ENCODE measurements at regions not wholly inside any gene's neighbourhood (a gene's known extent, or its start where the extent isn't known, plus 50 kb on each side); places are given as distances from the start of the nearest gene placed in this dataset.
A peak's percentile ranks its signal among the peaks of the same experiment; 100 is the strongest.
"Not testable (repeated sequence)": the region's sequence is repeated elsewhere in the genome, so short reads cannot be mapped to it uniquely, and the experiment has no call there.

DNA sequence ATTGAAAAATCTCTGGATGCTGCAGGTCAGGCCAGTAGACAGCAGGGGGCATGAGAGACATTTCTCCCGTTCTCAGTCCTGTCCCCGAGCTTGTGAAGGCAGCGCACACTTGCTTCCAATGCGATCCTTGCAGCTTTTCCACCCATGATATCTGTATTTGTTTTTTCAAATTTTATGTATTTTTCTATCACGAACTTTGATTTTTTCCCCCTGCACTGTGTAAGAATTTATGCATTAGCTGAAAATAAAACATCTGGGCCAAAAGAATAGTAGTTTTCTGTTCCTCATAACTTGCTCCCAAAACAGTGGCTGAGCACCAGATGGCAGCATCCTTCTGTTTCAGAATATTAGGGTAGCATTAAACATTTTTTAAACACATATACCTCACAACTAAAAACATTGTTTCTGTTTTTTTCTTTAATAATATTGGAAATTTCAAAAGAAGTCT, 90.9 kb upstream of the PABPC3 start:
- CTCF ChIA-PET: interaction anchor here (0.6 to 2.2 kb wide), 12 partner anchors 9 to 369 kb away, joined by 3 to 12 read pairs (median 4); no protein-coding TSS in a partner anchor
- H3K27ac Mint-ChIP-seq: not testable (repeated sequence)

DNA sequence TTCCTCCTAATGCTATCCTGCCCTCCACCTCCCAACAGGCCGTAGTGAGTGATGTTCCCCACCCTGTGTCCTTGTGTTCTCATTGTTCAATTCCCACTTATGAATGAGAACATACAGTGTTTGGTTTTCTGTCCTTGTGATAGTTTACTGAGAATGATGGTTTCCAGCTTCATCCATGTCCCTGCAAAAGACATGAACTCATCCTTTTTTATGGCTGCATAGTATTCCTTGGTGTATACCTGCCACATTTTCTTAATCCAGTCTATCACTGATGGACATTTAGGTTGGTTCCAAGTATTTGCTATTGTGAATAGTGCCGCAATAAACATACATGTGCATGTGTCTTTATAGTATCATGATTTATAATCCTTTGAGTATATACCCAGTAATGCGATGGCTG, 88.5 kb upstream of the PABPC3 start:
- H3K4me3 Mint-ChIP-seq, H3K36me3 Mint-ChIP-seq, H3K9me3 Mint-ChIP-seq, H3K27ac Mint-ChIP-seq, H3K4me1 Mint-ChIP-seq, DNase-seq, CTCF ChIA-PET: not testable (repeated sequence)
- peaks cover 41% of the 10 kb centered on the region for H3K27me3 Mint-ChIP-seq

More for the DNA sequence above, 90.9 kb upstream of the PABPC3 start:
- H3K4me1 Mint-ChIP-seq, H3K36me3 Mint-ChIP-seq, H3K4me3 Mint-ChIP-seq, H3K9me3 Mint-ChIP-seq: not testable (repeated sequence)
- DNase-seq: peak; percentile 34
- H3K27me3 Mint-ChIP-seq: peaks cover 54% of the 10 kb centered on the region

DNA sequence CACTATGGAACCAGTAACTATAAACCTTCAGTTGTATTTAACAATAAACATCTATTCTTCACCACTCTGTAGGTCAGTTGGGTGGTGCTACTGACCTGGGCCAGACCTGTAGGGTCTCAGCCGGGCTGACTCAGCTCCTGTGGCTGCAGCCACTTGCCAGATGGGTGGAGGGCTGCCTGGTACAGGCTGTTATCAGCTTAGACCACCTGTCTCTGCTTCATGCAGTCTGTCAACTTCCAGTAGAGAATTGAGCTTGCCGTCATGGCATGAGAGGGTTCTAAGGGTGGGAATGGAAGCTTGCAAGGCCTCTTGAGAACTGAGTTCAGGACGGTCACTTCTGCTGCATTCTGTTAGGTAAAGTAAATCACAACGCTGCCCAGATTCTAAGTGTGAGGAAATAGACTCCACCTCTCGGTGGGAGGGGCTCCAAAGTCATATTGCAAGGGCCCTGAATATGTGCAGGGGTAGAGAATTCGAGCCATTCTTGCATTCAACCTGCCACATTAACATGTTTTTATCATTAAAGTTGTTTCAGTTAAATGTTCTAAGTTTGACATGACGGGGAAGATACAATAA, 81.5 kb upstream of the PABPC3 start:
- H3K4me3 Mint-ChIP-seq, DNase-seq, H3K27ac Mint-ChIP-seq, H3K9me3 Mint-ChIP-seq, H3K36me3 Mint-ChIP-seq: not testable (repeated sequence)
- Mint-ChIP-seq H3K4me1 (peaks cover 14% of the 10 kb centered on the region), H3K27me3 (peaks cover 37% of the 10 kb centered on the region)
- CTCF ChIA-PET: interaction anchor here (0.6 to 1.0 kb wide), 2 partner anchors 8 to 308 kb away, joined by 3 read pairs; no protein-coding TSS in a partner anchor

DNA sequence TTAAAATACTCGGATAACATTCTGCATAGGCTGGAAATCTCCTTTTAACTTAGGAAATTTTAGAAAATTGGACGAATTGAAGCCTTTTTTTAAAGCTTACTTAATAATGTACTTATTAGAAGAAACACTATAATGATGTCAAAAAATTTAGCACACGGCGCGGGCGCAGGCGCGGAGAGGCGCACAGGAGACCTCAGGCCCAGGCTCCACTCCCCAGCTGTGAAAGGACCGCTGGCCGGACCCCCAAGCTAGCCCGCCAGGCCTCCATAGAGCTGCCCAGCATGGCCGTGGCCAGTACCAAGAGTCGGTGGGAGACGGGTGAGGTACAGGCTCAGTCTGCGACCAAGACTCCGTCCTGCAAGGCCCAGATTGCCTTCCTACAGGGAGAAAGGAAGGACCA, 78.8 kb upstream of the PABPC3 start:
- H3K27ac Mint-ChIP-seq, DNase-seq, H3K9me3 Mint-ChIP-seq, H3K36me3 Mint-ChIP-seq: not testable (repeated sequence)
- peak overlapping the region; percentile 60 for H3K4me3 Mint-ChIP-seq
- H3K4me1 Mint-ChIP-seq: peaks cover 14% of the 10 kb centered on the region
- CTCF ChIA-PET: interaction anchor here (1.0 to 1.4 kb wide), 4 partner anchors 19 to 88 kb away, joined by 3 to 4 read pairs (median 3); no protein-coding TSS in a partner anchor
- H3K27me3 Mint-ChIP-seq: peaks cover 51% of the 10 kb centered on the region

DNA sequence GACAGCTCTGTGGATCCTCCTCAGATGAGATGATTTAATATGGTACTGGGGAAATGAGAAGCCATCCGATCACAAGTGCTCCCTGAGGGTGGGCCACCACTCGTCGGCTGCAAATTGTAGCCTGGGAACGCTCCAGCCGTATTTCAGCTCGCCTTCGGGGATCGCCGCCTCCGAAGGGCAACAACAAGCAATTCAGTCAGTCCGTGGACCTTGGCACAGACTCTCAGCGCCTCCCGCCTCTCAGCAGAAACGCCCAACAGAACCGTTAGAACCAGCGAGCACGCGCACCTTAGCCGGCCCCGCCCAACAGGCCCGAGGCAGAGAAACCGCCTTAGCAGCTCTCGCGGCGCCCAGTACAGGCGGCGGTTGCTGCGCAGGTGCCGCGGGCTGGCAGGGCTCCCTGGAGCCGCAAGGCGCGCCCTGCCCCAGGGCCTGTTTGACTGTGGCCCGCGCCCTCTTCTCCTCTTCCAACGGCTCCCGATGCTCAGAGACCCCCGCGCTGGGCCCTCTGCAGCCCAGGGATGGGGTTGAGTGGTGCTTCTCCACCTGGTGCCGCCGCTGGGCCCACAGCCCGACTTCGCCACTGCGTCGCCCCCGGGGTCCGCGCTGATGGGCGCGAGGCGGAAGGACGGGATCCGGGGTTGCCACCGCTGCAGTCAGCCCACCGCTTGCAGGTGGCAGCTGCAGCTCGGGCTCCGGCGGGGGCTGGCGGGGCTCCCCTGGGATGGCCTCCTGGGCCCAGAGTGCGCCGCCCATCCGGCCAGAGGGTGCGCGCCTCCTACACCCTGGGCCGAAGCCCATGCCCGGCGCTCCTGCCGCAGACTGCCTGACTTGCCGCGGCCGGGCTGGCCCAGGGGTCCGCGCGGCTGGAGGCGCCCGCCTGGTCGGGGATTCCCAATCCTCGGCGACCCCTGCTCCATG, 77.9 kb upstream of the PABPC3 start:
- Mint-ChIP-seq H3K27me3 (peaks cover 49% of the 10 kb centered on the region), H3K27ac (peak overlapping the region; percentile 70), H3K4me1 (peaks cover 14% of the 10 kb centered on the region), H3K4me3 (peak overlapping the region; percentile 60)
- DNase-seq: peak; percentile 77
- H3K9me3 Mint-ChIP-seq, H3K36me3 Mint-ChIP-seq: not testable (repeated sequence)
- CTCF ChIA-PET: interaction anchor here (1.3 to 1.7 kb wide), 4 partner anchors 12 to 23 kb away, joined by 3 to 4 read pairs (median 4); no protein-coding TSS in a partner anchor

DNA sequence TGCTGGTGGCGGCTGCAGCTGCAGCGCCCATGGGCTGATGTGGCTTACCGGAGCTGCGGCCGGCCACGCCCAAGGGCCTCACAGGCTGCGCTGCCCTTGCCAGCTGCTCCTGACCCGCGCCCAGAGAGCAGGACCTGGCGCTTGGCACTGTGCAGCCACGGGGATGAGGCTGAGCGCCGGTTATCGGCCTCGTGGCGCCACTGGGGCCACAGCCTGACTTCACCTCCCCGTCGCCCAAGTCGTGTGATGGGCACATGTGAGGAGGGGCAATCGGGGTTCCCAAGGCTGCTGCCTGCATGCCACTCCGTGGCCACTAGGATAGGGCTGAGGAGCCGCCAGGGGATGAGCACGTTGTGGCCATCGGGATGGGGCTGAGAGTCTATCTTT, 77.2 kb upstream of the PABPC3 start:
- peaks cover 14% of the 10 kb centered on the region for H3K4me1 Mint-ChIP-seq
- no peak overlapping the region for H3K27ac Mint-ChIP-seq
- peaks cover 50% of the 10 kb centered on the region for H3K27me3 Mint-ChIP-seq
- DNase-seq: no peak
- CTCF ChIA-PET: interaction anchor here (1.7 kb wide), 1 partner anchor 13 kb away, joined by 4 read pairs; no protein-coding TSS in a partner anchor
- H3K36me3 Mint-ChIP-seq: no peaks in the 10 kb centered on the region
- no peaks in the 10 kb centered on the region for H3K9me3 Mint-ChIP-seq
- H3K4me3 Mint-ChIP-seq: peak overlapping the region; percentile 40

DNA sequence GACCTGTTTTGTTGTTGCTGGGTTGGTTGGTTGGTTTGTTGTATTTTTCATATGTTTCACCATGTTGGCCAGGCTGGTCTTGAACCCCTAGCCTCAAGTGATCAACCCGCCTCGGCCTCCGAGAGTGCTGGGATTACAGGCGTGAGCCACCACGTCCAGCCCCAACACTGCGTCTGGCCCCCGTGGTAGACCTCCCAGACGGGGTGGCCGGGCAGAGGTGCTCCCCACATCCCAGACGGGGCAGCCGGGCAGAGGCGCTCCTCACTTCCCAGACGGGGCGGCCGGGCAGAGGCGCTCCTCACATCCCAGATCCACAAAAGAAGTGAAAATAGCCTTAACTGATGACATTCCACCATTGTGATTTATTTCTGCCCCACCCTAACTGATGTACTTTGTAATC, 76.2 kb upstream of the PABPC3 start:
- H3K36me3 Mint-ChIP-seq, CTCF ChIA-PET, H3K9me3 Mint-ChIP-seq, H3K27ac Mint-ChIP-seq, DNase-seq, H3K4me3 Mint-ChIP-seq: not testable (repeated sequence)
- Mint-ChIP-seq H3K4me1 (peaks cover 14% of the 10 kb centered on the region), H3K27me3 (peaks cover 59% of the 10 kb centered on the region)

DNA sequence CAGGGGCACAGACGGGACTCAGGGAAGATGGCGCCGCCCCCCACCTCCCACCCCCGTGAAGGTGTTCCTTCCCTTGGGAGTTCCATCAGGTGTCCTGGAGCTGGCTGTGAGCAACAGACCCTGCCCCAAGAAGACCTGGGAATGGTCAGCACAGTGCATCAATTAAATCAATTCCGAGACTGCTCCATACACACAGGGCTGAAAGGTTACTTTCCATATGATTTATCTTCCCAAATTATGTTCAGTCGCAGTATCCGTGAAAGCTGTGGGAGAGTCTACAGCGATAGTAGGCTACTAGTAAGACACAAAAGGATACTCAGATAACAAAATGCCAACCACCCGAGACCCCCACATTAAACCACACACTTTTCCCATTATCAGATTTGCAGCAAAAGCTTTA, 71.8 kb upstream of the PABPC3 start:
- H3K36me3 Mint-ChIP-seq: no peaks in the 10 kb centered on the region
- CTCF ChIA-PET: no interaction called here
- peaks cover 53% of the 10 kb centered on the region for H3K27me3 Mint-ChIP-seq
- DNase-seq: no peak
- H3K27ac Mint-ChIP-seq: no peak overlapping the region
- H3K9me3 Mint-ChIP-seq: no peaks in the 10 kb centered on the region
- H3K4me3 Mint-ChIP-seq: no peak overlapping the region
- no peaks in the 10 kb centered on the region for H3K4me1 Mint-ChIP-seq

DNA sequence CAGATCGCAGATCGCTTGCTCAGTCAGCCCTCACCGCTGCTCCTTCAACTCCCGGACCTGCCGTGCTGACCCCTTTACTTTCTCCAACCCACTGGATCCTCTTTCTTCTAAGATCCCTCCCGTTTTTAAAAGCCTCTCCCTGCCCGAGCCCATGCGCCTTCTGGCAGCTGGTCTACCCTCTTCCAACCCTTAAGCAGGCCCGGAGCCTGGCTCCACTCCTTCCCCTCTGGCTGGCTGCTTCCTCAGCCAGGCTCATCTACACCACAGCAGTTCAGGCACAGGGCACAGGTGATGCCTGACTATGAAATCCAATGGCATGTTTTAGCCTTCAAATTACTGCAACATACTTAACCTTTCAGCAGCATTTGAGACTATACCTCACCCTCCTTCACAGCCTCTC, 63.8 kb upstream of the PABPC3 start:
- CTCF ChIA-PET: no interaction called here
- H3K27ac Mint-ChIP-seq: no peak overlapping the region
- H3K4me1 Mint-ChIP-seq: no peaks in the 10 kb centered on the region
- DNase-seq: no peak
- no peaks in the 10 kb centered on the region for H3K9me3 Mint-ChIP-seq
- H3K36me3 Mint-ChIP-seq: no peaks in the 10 kb centered on the region
- peaks cover 25% of the 10 kb centered on the region for H3K27me3 Mint-ChIP-seq
- no peak overlapping the region for H3K4me3 Mint-ChIP-seq

DNA sequence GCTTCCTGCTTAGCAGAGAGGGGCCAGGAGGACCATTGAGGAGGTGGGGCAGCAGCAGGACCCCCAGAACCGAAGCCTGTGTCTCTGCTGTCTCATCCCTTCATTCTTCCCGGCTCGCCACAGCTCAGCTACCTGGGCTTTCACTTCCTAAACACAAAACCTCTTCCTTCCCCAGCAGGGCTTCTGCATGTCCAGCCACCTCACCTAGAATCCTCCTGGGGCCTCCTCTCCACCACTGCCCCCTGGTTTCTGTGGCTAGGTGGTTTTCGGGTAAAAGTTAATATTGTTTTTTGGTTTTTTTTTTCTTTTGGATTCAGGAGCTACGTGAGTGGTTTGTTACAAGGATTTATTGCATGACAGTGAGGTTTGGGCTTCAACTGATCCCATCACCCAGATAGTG, 61.8 kb upstream of the PABPC3 start:
- DNase-seq: no peak
- CTCF ChIA-PET: interaction anchor here (1.1 kb wide), 1 partner anchor 28 kb away, joined by 4 read pairs; no protein-coding TSS in a partner anchor
- no peaks in the 10 kb centered on the region for H3K9me3 Mint-ChIP-seq
- peaks cover 27% of the 10 kb centered on the region for H3K27me3 Mint-ChIP-seq
- no peaks in the 10 kb centered on the region for H3K36me3 Mint-ChIP-seq
- H3K27ac Mint-ChIP-seq: no peak overlapping the region
- no peaks in the 10 kb centered on the region for H3K4me1 Mint-ChIP-seq
- no peak overlapping the region for H3K4me3 Mint-ChIP-seq

DNA sequence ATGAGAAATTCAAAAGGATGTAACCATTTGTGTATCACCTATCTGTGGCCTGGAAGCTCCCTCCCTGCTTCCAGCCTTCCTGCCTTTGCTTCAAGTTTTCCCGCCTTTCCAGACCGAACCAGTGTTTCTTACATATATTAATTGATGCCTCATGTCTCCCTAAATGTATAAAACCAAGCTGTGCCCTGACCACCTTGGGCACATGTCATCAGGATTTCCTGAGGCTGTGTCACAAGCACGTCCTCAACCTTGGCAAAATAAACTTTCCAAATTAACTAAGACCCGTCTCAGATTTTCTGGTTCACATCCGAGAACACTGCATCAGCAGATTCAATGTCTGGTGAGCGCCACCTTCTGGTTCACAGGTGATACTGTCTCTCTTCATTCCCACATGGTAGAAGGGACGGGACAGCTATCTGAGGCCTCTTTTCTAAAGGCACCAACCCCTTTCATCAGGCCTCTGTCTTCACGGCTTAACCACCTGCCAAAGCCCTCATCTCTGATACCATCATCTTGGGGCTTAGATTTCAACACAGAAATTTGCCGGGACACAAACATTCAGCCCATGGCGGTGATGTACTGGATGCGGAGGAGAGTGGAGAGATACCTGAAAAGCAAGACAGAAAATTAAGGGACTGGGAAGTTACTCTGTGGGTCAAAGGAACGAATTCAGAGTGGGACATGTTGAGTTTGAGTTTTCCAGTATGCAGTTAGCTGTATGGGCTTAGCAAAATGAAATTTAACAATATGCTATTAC, 58.7 kb upstream of the PABPC3 start:
- peak; percentile 70 for DNase-seq
- Mint-ChIP-seq H3K9me3 (no peaks in the 10 kb centered on the region), H3K4me3 (no peak overlapping the region), H3K36me3 (no peaks in the 10 kb centered on the region), H3K27ac (no peak overlapping the region), H3K27me3 (peaks cover 36% of the 10 kb centered on the region), H3K4me1 (no peaks in the 10 kb centered on the region)
- CTCF ChIA-PET: interaction anchor here (0.6 to 1.7 kb wide), 4 partner anchors 20 to 42 kb away, joined by 3 to 16 read pairs (median 8); no protein-coding TSS in a partner anchor

DNA sequence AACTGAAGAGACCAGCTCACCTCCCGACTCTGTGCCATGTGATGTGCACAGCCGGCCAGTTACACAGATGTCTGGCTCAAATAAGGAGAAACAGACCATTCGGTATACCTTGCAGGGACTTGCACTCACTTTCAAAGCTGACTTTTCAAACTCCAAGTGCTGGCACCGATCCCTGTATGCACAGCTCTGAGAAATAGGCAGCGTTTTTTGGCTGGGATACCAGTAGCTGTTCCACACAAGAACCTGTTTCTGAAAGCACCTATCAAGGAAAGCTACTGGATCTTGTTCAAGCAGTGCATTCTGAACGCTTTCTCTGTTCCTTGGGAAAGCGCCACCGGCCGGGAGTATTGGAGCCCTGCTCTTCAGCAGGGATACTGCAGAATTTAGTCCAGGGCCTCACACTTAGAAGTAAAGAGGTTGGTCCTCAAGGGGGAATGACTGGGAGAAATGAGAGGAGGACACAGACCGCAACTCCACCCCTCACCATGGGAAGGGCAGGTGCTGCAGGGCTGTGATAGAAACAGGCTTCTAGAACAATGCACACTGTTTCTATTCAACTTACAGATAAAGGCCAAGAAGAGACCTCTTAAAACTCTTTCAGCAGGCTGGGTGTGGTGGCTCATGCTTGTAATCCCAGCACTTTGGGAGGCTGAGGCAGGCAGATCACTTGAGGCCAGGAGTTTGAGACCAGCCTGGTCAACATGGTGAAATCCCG, 53.6 kb upstream of the PABPC3 start:
- no peaks in the 10 kb centered on the region for H3K4me1 Mint-ChIP-seq
- no peak overlapping the region for H3K27ac Mint-ChIP-seq
- no peaks in the 10 kb centered on the region for H3K9me3 Mint-ChIP-seq
- no peak for DNase-seq
- CTCF ChIA-PET: no interaction called here
- peaks cover 62% of the 10 kb centered on the region for H3K27me3 Mint-ChIP-seq
- H3K4me3 Mint-ChIP-seq: no peak overlapping the region
- H3K36me3 Mint-ChIP-seq: no peaks in the 10 kb centered on the region

DNA sequence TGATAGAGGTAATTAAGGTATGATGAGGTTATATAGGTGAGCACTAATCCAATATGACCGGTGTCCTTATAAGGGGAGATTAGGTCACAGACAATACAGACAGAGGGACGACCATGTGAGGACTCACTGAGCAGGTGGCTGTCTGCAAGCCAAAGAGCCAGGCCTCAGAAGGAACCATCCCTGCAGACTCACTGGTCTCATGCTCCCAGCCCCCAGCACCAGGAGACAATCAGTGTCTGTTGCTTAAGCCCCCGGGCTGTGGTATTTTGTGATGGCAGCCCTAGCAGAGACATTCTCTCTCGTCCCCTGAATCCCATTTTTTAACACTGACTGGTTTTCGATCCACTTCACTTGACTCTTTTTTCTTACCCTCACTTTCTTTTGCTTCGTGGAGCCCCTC, 51.9 kb upstream of the PABPC3 start:
- Mint-ChIP-seq H3K4me3 (no peak overlapping the region), H3K36me3 (no peaks in the 10 kb centered on the region), H3K27me3 (peaks cover 76% of the 10 kb centered on the region), H3K4me1 (no peaks in the 10 kb centered on the region), H3K9me3 (no peaks in the 10 kb centered on the region), H3K27ac (no peak overlapping the region)
- DNase-seq: no peak
- CTCF ChIA-PET: no interaction called here

Data from activated naive CD4-positive, alpha-beta T cell treated with anti-CD3 and anti-CD28 coated beads, Interleukin-2, amount 10 ng/mL, durations not matched to agents 7 days and 5 days (primary cell).